22Rv1 (cell line): ENCODE measurements at regions not wholly inside any gene's neighbourhood (a gene's known extent, or its start where the extent isn't known, plus 50 kb on each side); places are given as distances from the start of the nearest gene placed in this dataset.
"Not testable (repeated sequence)": the region's sequence is repeated elsewhere in the genome, so short reads cannot be mapped to it uniquely, and the experiment has no call there.

ENCODE experiments used
- H3K27ac ChIP-seq: fragments of 450-650 bp; 2 replicates; pipeline ENCODE4 v1.5.1; 2017
- CTCF ChIP-seq: fragments of 450-650 bp; IDR thresholded peaks from 2 replicates; pipeline ENCODE4 v1.5.1; 2017; ENCODE audit warnings: mild to moderate bottlenecking
- ZFX ChIP-seq: fragments of 450-650 bp; IDR thresholded peaks from 2 replicates; pipeline ENCODE4 v1.6.1; 2017; ENCODE audit warnings: antibody characterized with exemption, borderline replicate concordance

DNA sequence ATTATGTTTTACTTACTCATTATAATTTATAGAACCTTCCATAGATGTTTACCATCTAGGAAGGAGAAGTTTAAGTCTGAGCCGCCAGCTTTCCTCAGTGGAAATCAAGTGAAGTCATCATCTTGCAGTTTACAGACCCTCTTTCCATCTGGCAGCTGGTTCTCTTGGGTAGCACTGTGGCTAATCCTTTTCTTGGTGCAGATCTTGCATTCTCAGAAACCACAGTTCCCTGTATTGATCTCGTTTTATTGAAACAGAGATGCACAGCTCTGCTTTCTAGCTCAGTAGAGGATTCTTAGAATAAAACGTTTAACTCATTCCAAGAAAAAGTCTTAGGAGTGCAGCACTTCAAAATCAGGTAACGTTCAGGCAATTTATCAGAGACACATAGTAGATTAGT is 1154.7 kb downstream of the FOXD4L5 start:
- not testable (repeated sequence) for H3K27ac ChIP-seq

GRCh38 chr9:64128572-64128971 is 1156.4 kb downstream of the FOXD4L5 start:
- TF ChIP-seq CTCF (no peak), ZFX (no peak)
- no peak overlapping the region for H3K27ac ChIP-seq

- H3K27ac ChIP-seq = not testable (repeated sequence)
These were observed 1163.4 kb downstream of the FOXD4L5 start for GRCh38 chr9:64121602-64122001.

DNA sequence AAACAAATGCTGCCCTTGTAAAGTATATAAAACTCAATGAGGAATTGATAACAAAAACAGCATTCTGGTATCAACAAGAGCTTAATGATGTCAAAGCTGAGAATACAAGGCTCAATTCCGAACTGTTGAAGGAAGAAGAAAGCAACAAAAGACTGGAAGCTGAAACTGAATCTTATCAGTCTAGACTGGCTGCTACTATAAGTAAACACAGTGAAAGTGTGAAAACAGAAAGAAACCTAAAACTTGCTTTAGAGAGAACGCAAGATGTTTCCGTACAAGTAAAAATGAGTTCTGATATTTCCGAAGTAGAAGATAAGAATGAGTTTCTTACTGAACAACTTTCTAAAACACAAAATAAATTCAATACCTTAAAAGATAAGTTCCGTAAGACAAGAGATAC is 1167.7 kb downstream of the FOXD4L5 start:
- not testable (repeated sequence) for H3K27ac ChIP-seq

DNA sequence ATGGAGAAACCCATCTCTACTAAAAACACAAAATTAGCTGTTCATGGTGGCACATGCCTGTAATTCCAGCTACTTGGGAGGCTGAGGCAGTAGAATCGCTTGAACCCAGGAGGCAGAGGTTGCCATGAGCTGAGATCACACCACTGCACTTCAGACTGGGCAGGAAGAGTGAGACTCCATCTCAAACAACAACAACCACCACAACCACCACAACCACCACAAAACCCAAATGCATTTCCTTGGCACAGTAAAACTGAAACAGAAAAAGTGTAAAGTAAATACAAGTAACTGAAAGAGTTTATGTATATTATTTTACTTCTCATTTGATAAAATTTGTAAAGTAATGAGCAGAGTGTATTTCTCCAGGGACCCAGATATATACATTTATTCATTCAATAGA is 1177.1 kb downstream of the FOXD4L5 start:
- H3K27ac ChIP-seq = not testable (repeated sequence)

DNA sequence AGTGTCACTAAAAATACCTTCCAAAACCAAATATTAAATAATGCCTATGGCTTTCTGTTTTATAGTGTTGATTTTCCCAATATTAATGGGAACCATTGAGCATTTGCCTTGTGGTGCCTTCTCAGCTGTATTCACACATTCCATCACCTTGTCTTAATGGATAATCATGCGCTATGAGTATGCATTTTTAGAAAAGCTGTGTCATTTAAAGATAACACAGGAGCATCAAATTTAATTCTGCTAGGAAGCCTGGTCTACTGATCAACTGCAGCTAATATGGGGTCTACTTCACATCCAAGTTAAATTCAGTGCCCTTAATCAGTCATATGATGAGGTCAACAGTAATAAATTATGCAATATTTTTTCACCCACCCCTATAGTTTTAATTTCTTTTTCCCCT is 1177.8 kb downstream of the FOXD4L5 start:
- not testable (repeated sequence) for H3K27ac ChIP-seq

GRCh38 chr9:64105193-64105592 is 1179.8 kb downstream of the FOXD4L5 start:
- H3K27ac ChIP-seq = not testable (repeated sequence)

- H3K27ac ChIP-seq = not testable (repeated sequence)
These were observed 1183.5 kb downstream of the FOXD4L5 start for GRCh38 chr9:64101504-64101903.

DNA sequence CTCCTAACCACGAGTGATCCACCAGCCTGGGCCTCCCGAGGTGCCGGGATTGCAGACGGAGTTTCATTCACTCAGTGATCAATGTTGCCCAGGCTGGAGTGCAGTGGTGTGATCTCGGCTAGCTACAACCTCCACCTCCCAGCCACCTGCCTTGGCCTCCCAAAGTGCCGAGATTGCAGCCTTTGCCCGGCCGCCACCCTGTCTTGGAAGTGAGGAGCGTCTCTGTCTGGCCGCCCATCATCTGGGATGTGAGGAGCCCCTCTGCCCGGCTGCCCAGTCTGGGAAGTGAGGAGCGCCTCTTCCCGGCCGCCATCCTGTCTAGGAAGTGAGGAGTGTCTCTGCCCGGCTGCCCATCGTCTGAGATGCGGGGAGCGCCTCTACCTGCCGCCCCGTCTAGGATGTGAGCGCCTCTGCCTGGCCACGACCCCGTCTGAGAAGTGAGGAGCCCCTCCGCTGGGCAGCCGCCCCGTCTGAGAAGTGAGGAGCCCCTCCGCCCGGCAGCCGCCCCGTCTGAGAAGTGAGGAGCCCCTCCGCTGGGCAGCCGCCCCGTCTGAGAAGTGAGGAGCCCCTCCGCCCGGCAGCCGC is 1184.3 kb downstream of the FOXD4L5 start:
- H3K27ac ChIP-seq = not testable (repeated sequence)

DNA sequence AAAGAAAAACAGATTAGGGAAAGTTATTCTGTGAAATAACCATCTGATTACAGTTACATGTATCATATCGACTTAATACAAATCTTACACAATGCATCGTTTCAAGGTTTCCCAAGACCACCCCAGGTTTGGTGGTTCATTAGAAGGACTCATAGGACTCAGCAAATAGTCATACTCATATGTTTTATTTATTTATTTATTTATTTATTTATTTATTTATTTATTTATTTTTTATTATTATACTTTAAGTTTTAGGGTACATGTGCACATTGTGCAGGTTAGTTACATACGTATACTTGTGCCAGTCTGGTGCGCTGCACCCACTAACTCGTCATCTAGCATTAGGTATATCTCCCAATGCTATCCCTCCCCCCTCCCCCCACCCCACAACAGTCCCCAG is 1199.0 kb downstream of the FOXD4L5 start:
- H3K27ac ChIP-seq = not testable (repeated sequence)

GRCh38 chr9:64071358-64072253 is 1213.4 kb downstream of the FOXD4L5 start:
- H3K27ac ChIP-seq = not testable (repeated sequence)

DNA sequence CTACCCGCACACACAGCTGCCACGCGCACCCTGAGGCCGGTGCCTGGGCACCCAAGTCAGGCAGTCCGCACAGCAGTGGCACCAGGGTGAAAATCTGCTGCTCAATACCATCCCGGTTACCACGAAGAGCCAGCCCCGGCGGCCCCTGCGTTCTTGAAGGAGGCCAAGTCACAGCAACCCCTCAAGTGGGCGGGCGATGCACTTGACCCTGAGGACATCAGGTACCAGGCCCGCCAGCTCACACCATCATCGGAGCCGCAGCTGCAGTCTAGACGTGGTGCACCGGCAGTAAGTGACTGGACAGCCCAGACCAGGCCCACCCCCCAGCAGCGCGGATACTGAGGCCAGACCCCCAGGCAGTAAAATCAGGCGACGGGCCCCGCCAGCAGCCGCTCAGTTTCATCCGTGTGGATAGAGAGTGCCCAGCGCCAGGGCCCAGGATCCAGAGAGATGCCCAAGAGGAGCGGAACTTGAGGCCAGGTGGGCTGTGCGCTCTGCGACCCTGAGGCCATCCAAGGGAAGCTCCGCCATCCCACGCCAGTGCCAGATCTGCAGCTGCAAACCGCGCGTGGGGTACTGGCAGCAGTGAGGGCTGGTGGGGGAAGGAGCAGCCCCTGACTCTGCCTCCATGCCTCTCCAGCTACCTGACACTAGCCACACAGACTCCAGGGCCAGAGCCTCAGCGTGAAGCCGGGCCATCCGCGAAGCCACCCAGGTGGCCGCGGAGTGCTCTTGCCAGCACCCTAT is 1214.2 kb downstream of the FOXD4L5 start:
- H3K27ac ChIP-seq = not testable (repeated sequence)

GRCh38 chr9:64070083-64070482 is 1214.9 kb downstream of the FOXD4L5 start:
- not testable (repeated sequence) for H3K27ac ChIP-seq

- TF ChIP-seq ZFX (no peak), CTCF (no peak)
- no peak overlapping the region for H3K27ac ChIP-seq
These were observed 1218.2 kb downstream of the FOXD4L5 start for GRCh38 chr9:64066736-64067368.
